Mesodermal cell (in vitro differentiated cells): ENCODE measurements at regions not wholly inside any gene's neighbourhood (a gene's known extent, or its start where the extent isn't known, plus 50 kb on each side); places are given as distances from the start of the nearest gene placed in this dataset.

Source experiments
- H3K27ac ChIP-seq: 2 replicates; pipeline ENCODE4 v1.7.0; 2013; ENCODE audit warnings: mild to moderate bottlenecking, low read depth, low read length, moderate library complexity; ENCODE audit not compliant: severe bottlenecking
- H3K36me3 ChIP-seq: 2 replicates; pipeline ENCODE4 v1.7.1; 2013; ENCODE audit warnings: mild to moderate bottlenecking, low read length, moderate library complexity; ENCODE audit not compliant: control insufficient read depth, insufficient read depth
- H3K4me1 ChIP-seq: one replicate; pipeline ENCODE4 v1.7.1; 2013; ENCODE audit warnings: mild to moderate bottlenecking, low read length; ENCODE audit not compliant: insufficient read depth, control insufficient read depth, poor library complexity, severe bottlenecking
- H3K4me3 ChIP-seq: 2 replicates; pipeline ENCODE4 v1.7.0; 2013; ENCODE audit warnings: low read length, control low read depth, mild to moderate bottlenecking; ENCODE audit not compliant: insufficient read depth, poor library complexity, severe bottlenecking; ENCODE audit errors: extremely low read depth
- H3K9me3 ChIP-seq: 2 replicates; pipeline ENCODE4 v1.7.1; 2013; ENCODE audit warnings: mild to moderate bottlenecking, low read length, moderate library complexity; ENCODE audit not compliant: control insufficient read depth
- WGBS, 2 experiments: methylation state at CpG; one replicate each; pipeline ENCODE4 v1.1.5; 2013; ENCODE audit warnings: missing lambda C conversion rate in 2 of 2; ENCODE audit not compliant: insufficient coverage in 2 of 2; 5-methylcytosine and 5-hydroxymethylcytosine counted together

GRCh38 chr3:152037297-152037696 is 163.9 kb downstream of the SUCNR1 start:
- H3K36me3 ChIP-seq = no peaks in the 10 kb centered on the region
- 88% methylated on average over 1 of the region's 2 CpGs; no CpG with 5 or more reads in 1 of the 2 experiments for WGBS, 2 experiments
- H3K9me3 ChIP-seq = peaks cover 8% of the 10 kb centered on the region
- H3K4me1 ChIP-seq = no peaks in the 10 kb centered on the region
- H3K4me3 ChIP-seq = no peak overlapping the region
- no peak overlapping the region for H3K27ac ChIP-seq

DNA sequence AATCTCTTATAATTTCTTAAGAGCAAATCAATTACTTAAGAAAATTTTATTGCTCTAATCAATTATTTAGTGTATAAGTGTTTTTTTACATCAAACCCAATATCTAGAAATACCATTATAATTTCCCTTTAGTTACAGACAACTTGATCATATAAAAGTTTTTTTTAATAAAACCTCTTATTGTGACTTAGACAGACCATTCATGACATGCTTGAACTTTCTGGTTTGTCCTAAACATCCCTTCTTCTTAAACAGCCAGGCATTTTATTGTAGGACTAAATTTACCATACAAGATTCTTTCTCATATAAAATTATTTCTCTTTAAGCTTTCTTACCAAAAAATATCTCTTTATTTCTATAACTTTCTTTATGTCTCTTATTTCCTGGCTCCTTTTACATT is 164.5 kb downstream of the SUCNR1 start:
- Histone ChIP-seq H3K27ac (no peak overlapping the region), H3K36me3 (no peaks in the 10 kb centered on the region), H3K4me3 (no peak overlapping the region), H3K9me3 (peaks cover 8% of the 10 kb centered on the region), H3K4me1 (no peaks in the 10 kb centered on the region)

DNA sequence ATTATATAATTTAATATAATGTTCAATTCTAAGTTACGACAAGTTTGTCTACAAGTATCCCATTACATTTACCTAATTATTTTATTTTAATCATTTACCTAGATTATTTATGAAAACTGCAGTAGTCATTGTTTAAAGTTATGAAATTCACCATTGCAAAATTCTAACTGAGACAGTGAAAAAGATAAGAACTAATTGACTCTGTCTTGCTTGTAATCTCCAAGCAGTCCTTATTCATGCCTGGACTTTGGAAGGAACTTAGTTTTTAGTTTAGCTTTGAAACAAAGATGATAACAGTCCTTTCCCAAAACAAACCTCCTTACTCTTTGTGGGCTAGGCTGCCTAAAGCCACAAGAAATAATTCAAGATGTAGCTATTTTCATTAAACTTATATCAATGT is 165.0 kb downstream of the SUCNR1 start:
- peaks cover 8% of the 10 kb centered on the region for H3K9me3 ChIP-seq
- H3K36me3 ChIP-seq = no peaks in the 10 kb centered on the region
- no peaks in the 10 kb centered on the region for H3K4me1 ChIP-seq
- H3K4me3 ChIP-seq = no peak overlapping the region
- H3K27ac ChIP-seq = no peak overlapping the region
- WGBS, 2 experiments = no CpG with 5 or more reads among the region's 1 CpG

GRCh38 chr3:152039887-152040286 is 166.4 kb downstream of the SUCNR1 start:
- WGBS, 2 experiments = 60 to 83% methylated on average over 1 of the region's 1 CpG
- Histone ChIP-seq H3K4me1 (no peaks in the 10 kb centered on the region), H3K36me3 (no peaks in the 10 kb centered on the region)

GRCh38 chr3:152040319-152040718 is 166.9 kb downstream of the SUCNR1 start:
- H3K4me3 ChIP-seq = no peak overlapping the region
- H3K36me3 ChIP-seq = no peaks in the 10 kb centered on the region
- H3K27ac ChIP-seq = no peak overlapping the region
- WGBS, 2 experiments = no CpG with 5 or more reads among the region's 1 CpG
- peaks cover 4% of the 10 kb centered on the region for H3K9me3 ChIP-seq
- no peaks in the 10 kb centered on the region for H3K4me1 ChIP-seq

More at GRCh38 chr3:152039887-152040286, 166.4 kb downstream of the SUCNR1 start:
- peaks cover 4% of the 10 kb centered on the region for H3K9me3 ChIP-seq
- H3K4me3 ChIP-seq = no peak overlapping the region
- no peak overlapping the region for H3K27ac ChIP-seq

DNA sequence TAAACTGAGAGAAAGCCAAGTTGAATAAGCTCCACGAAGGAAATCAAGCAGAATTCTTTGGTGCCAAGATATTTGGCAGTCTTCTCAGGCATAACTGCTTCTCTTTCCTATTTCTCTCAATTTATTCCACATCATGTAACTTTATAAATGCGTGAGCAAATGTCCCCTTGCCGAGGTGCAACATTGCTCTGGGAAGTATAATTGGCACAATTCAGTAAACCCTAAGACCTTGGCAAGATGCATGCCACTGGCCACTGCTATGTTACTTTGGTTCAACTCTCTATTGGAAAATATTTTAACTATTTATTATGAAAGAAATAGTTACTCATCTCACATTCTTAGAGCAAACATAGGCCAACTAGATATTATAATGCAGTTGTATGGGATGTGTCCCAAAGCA is 170.2 kb downstream of the SUCNR1 start:
- no peaks in the 10 kb centered on the region for H3K4me1 ChIP-seq
- H3K36me3 ChIP-seq = no peaks in the 10 kb centered on the region
- H3K4me3 ChIP-seq = no peak overlapping the region
- WGBS, 2 experiments = 67 to 90% methylated on average over 1 to 2 of the region's 3 CpGs
- H3K27ac ChIP-seq = no peak overlapping the region
- no peaks in the 10 kb centered on the region for H3K9me3 ChIP-seq

GRCh38 chr3:152046280-152046679 is 172.8 kb downstream of the SUCNR1 start:
- Histone ChIP-seq H3K36me3 (no peaks in the 10 kb centered on the region), H3K9me3 (no peaks in the 10 kb centered on the region), H3K27ac (no peak overlapping the region), H3K4me1 (no peaks in the 10 kb centered on the region), H3K4me3 (no peak overlapping the region)
- WGBS, 2 experiments = no CpG with 5 or more reads among the region's 2 CpGs

DNA sequence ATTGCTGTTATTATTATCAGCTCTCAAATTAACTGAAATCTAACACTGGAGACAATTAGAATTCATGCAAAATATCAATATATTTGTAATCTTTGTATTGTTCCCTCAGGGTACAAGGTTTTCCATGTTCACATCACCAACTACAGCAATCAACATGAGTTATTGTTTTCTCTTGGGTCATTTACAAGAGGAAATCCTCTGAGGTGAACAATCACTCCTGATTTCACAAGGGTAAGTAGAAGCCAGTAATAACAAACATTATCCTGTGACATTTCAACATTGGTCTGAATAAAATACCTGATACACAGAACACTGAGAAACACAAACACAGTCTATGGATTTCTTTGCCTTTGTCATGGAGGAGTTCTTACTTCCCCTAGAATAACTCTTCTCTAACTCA is 174.0 kb downstream of the SUCNR1 start:
- Histone ChIP-seq H3K9me3 (no peaks in the 10 kb centered on the region), H3K4me1 (no peaks in the 10 kb centered on the region), H3K36me3 (no peaks in the 10 kb centered on the region), H3K27ac (no peak overlapping the region), H3K4me3 (no peak overlapping the region)

GRCh38 chr3:152048831-152049230 is 175.4 kb downstream of the SUCNR1 start:
- WGBS, 2 experiments = 57% methylated on average over 1 of the region's 1 CpG; no CpG with 5 or more reads in 1 of the 2 experiments

GRCh38 chr3:152050903-152051302 is 177.5 kb downstream of the SUCNR1 start:
- no peak overlapping the region for H3K27ac ChIP-seq
- H3K36me3 ChIP-seq = no peaks in the 10 kb centered on the region
- H3K9me3 ChIP-seq = no peaks in the 10 kb centered on the region
- WGBS, 2 experiments = 89 to 100% methylated on average over 1 of the region's 1 CpG
- H3K4me1 ChIP-seq = no peaks in the 10 kb centered on the region
- no peak overlapping the region for H3K4me3 ChIP-seq

More at GRCh38 chr3:152048831-152049230, 175.4 kb downstream of the SUCNR1 start:
- Histone ChIP-seq H3K4me3 (no peak overlapping the region), H3K27ac (no peak overlapping the region), H3K9me3 (no peaks in the 10 kb centered on the region), H3K36me3 (no peaks in the 10 kb centered on the region), H3K4me1 (no peaks in the 10 kb centered on the region)

DNA sequence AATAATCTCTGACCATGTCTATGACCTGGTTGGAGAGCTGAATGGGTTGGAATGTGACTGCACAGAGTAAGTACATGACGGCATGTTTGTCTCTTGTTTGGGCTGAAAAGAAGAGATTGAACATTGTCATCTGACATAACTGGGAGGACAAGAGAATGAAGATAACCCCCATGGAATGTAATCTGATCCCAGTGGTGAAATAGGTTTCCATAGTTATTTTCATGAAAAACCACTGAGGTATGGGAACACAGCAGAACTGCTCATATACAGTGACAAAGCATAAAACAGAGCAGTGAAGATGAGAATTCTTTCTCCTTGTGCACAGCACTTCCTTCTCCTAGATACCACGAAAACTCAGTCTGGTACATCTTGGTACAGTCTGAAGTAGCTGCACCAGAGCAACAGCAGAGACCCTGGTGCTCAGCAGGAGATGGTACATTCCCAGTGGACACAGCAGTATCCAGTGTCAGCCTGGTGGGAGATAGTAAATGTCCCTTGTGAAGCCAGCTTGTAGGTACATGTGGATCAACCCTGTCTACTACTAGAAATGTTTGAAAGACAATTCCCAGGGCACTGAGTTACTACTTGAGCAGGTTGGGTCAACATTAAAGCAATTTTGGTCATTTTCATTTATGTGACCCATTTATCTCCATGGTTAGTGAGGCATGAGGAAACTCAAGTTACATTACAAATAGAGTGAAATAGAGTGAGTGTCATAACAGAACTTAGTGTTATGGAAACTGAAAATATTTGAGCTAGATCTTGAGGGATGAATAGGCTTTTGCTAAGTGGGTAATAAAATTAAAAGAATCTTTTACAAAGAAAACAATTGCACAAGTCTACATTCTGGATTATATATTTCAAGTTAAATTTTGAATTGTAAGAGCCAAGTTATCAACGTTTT is 178.3 kb downstream of the SUCNR1 start:
- H3K4me3 ChIP-seq = no peak overlapping the region
- H3K9me3 ChIP-seq = no peaks in the 10 kb centered on the region
- WGBS, 2 experiments = 85 to 92% methylated on average over 2 of the region's 3 CpGs
- no peaks in the 10 kb centered on the region for H3K36me3 ChIP-seq
- H3K4me1 ChIP-seq = no peaks in the 10 kb centered on the region
- no peak overlapping the region for H3K27ac ChIP-seq
